Breast epithelium (tissue), 4 donors: ENCODE measurements at regions not wholly inside any gene's neighbourhood (a gene's known extent, or its start where the extent isn't known, plus 50 kb on each side); places are given as distances from the start of the nearest gene placed in this dataset.

Experiments
- DNase-seq, 2 donors: peaks; one replicate each; pipeline ENCODE4 v3.0.0-alpha.2; 2019; ENCODE audit warnings: low spot score in 2 of 2
- H3K27ac ChIP-seq, 2 donors: fragments of 200-600 bp; sonication (generic) in 1 of 2; one replicate each; pipeline ENCODE4 v1.5.1; 2016 to 2019; ENCODE audit warnings: mild to moderate bottlenecking in 1 of 2
- H3K27me3 ChIP-seq, 2 donors: fragments of 200-600 bp; sonication (generic) in 1 of 2; one replicate each; pipeline versions ENCODE4 v1.5.1 to v1.6.0; 2017 to 2019; ENCODE audit warnings: control low read depth in 1 of 2, mild to moderate bottlenecking in 1 of 2
- H3K36me3 ChIP-seq: fragments of 200-600 bp; one replicate; pipeline ENCODE4 v1.5.1; 2019
- H3K4me1 ChIP-seq, 2 donors: fragments of 200-600 bp; sonication (generic); one replicate each; pipeline ENCODE4 v1.5.1; 2016 to 2019; ENCODE audit warnings: control low read depth in 1 of 2
- H3K4me3 ChIP-seq, 3 donors: fragments of 200-600 bp; sonication (generic); 1 replicate in 2 of 3; 2 replicates in 1 of 3; pipeline ENCODE4 v1.5.1; 2016 to 2019; ENCODE audit warnings: mild to moderate bottlenecking in 3 of 3, moderate library complexity in 2 of 3
- H3K9me3 ChIP-seq, 2 donors: fragments of 200-600 bp; sonication (generic) in 1 of 2; one replicate each; pipeline ENCODE4 v1.5.1; 2016 to 2019; ENCODE audit warnings: control low read depth in 1 of 2
- POLR2A ChIP-seq: fragments of 450-650 bp; IDR thresholded peaks from one replicate; pipeline ENCODE4 v1.6.1; 2016; ENCODE audit warnings: antibody characterized with exemption, mild to moderate bottlenecking, moderate library complexity
- POLR2AphosphoS5 ChIP-seq, 3 donors: sonication (generic); formaldehyde crosslinking; IDR thresholded peaks; one replicate each; pipeline ENCODE4 v1.6.1; 2017; ENCODE audit warnings: antibody characterized with exemption in 3 of 3
- intact Hi-C: fragments of 100-400 bp; cut with DNase I; formaldehyde crosslinking; loops from one replicate; pipeline ENCODE4 v1.15.1; 2023; ENCODE audit warnings: low total_unique reads
- TF ChIP-seq, protein P1 (sequence below), 3 donors: fragments of 450-650 bp; IDR thresholded peaks; one replicate each; pipeline ENCODE4 v1.5.1; 2016 to 2017; ENCODE audit warnings: antibody characterized with exemption in 3 of 3, mild to moderate bottlenecking in 3 of 3, moderate library complexity in 3 of 3

- Histone ChIP-seq H3K4me1 (no peaks in the 10 kb centered on the region), H3K9me3 (no peaks in the 10 kb centered on the region), H3K36me3 (no peaks in the 10 kb centered on the region), H3K4me3 (no peak overlapping the region), H3K27ac (no peak overlapping the region), H3K27me3 (no peaks in the 10 kb centered on the region)
- TF ChIP-seq POLR2A: no peak
- no peak for DNase-seq
- intact Hi-C loops: no loop called here
Measured at GRCh38 chr5:166062719-166063118, 2228.7 kb upstream of the WWC1 start.

DNA sequence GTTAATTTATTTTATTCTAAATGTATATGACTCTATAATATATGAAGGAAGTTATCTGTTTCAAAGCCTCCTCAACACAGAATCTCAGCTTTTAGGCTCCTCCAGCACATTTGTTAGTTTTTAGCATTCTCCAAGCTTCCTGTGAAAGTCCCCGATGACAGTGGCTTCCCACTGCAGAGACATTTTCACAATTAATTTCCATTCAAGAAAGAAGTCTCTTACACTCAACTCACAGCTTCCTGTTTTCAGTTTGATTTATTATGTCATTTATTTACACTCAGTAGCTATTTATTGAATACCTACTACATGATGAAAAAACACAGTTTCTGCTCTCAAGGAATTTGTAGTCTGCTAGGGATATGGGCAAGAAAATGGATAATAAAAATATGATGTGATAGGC lies 2228.2 kb upstream of the WWC1 start:
- Histone ChIP-seq H3K9me3 (no peaks in the 10 kb centered on the region), H3K27ac (no peak overlapping the region), H3K4me1 (no peaks in the 10 kb centered on the region), H3K36me3 (no peaks in the 10 kb centered on the region), H3K27me3 (no peaks in the 10 kb centered on the region), H3K4me3 (no peak overlapping the region)
- TF ChIP-seq, protein P1, sequence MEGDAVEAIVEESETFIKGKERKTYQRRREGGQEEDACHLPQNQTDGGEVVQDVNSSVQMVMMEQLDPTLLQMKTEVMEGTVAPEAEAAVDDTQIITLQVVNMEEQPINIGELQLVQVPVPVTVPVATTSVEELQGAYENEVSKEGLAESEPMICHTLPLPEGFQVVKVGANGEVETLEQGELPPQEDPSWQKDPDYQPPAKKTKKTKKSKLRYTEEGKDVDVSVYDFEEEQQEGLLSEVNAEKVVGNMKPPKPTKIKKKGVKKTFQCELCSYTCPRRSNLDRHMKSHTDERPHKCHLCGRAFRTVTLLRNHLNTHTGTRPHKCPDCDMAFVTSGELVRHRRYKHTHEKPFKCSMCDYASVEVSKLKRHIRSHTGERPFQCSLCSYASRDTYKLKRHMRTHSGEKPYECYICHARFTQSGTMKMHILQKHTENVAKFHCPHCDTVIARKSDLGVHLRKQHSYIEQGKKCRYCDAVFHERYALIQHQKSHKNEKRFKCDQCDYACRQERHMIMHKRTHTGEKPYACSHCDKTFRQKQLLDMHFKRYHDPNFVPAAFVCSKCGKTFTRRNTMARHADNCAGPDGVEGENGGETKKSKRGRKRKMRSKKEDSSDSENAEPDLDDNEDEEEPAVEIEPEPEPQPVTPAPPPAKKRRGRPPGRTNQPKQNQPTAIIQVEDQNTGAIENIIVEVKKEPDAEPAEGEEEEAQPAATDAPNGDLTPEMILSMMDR (IDR thresholded peaks at IDR 0.05): no peak
- TF ChIP-seq POLR2A (no peak), POLR2AphosphoS5 (IDR thresholded peaks at IDR 0.05) (no peak)
- DNase-seq: no peak
- intact Hi-C loops: no loop called here

DNA sequence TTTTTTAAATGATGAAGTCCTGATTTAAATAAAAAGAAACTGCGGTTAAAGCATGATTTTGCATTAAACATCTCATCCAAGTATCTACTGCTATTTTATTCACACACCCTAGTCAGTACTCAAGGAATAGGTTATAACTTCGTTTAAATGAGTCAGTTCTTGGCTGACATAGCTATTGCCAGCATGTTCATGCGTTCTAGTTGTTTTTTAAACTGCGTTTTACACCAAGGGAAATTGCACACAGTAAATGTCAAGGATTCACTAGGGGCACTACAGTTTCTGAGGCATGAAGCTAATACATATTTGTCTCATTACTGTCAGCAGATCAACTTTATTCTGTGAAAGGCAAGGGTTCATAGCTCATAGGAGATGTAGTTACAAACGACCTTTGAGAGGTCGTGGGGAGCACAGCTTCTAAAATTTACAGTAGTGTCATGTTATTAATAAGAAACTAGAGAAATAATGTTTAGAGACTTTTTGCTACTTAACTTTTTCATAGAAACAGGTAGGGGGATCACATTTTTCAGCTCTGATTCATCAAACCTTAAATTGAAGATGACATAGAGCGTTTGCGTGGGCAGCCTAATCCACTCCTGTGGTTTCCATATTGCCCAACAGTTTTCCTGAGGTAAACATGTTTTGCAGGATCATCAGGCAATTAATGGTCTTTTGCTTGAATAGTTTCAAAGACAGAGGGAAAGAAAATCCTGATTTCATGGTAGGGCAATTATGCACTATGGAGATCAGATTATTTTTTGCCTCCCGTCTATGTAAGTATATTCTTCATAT lies 2222.7 kb upstream of the WWC1 start:
- H3K27ac ChIP-seq: no peak overlapping the region
- H3K9me3 ChIP-seq: no peaks in the 10 kb centered on the region
- no peaks in the 10 kb centered on the region for H3K4me1 ChIP-seq
- TF ChIP-seq, protein P1 (IDR thresholded peaks at IDR 0.05): no peak
- no peak for TF ChIP-seq POLR2AphosphoS5 (IDR thresholded peaks at IDR 0.05)
- TF ChIP-seq POLR2A: no peak
- H3K36me3 ChIP-seq: no peaks in the 10 kb centered on the region
- no peak overlapping the region for H3K4me3 ChIP-seq
- DNase-seq: no peak
- H3K27me3 ChIP-seq: no peaks in the 10 kb centered on the region
- intact Hi-C loops: no loop called here

DNA sequence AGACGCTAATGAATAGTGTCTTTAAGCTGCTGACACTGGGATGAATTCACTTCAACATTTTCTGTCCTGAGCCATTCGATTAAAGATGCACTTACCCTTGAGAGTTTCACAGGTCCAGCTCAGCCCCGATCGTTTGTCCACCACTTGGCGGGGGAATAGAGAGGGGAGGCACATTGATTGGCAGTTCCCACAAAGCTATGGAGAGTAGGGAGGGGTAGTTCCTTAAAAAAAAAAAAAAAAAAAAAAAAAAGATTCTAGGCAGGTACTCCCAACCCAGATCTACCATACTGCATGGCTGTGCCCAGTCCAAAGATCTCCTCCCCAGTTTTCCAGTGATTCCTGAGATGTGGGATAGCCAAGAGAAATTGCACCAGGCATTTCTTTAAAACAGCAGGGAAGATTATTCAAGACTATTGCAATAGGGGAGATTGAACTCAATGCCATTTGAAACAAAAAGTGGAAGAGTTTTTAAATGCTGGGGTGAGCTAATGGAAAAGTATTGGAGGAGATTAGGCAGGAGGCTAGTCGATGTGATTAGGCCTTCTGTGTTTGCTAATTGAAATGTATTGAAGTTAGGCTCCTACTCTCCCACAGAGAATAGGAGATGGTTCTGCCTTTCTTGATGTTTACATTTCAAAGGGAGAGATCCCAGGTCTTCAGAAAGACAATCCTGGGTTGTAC lies 2217.4 kb upstream of the WWC1 start:
- no peak overlapping the region for H3K4me3 ChIP-seq
- H3K27me3 ChIP-seq: no peaks in the 10 kb centered on the region
- DNase-seq: no peak
- TF ChIP-seq POLR2A (no peak), POLR2AphosphoS5 (IDR thresholded peaks at IDR 0.05) (no peak)
- TF ChIP-seq, protein P1 (IDR thresholded peaks at IDR 0.05): no peak
- H3K9me3 ChIP-seq: no peaks in the 10 kb centered on the region
- H3K4me1 ChIP-seq: no peaks in the 10 kb centered on the region
- no peaks in the 10 kb centered on the region for H3K36me3 ChIP-seq
- intact Hi-C loops: no loop called here
- H3K27ac ChIP-seq: no peak overlapping the region

- H3K9me3 ChIP-seq: no peaks in the 10 kb centered on the region
- intact Hi-C loops: no loop called here
- H3K4me1 ChIP-seq: no peaks in the 10 kb centered on the region
- H3K27ac ChIP-seq: no peak overlapping the region
- no peak for DNase-seq
- H3K36me3 ChIP-seq: no peaks in the 10 kb centered on the region
- no peaks in the 10 kb centered on the region for H3K27me3 ChIP-seq
- no peak overlapping the region for H3K4me3 ChIP-seq
- TF ChIP-seq, protein P1 (IDR thresholded peaks at IDR 0.05): no peak
- no peak for TF ChIP-seq POLR2AphosphoS5 (IDR thresholded peaks at IDR 0.05)
- no peak for TF ChIP-seq POLR2A
Measured at GRCh38 chr5:166074582-166075481, 2216.6 kb upstream of the WWC1 start.
